Testis (tissue), 2 donors: ENCODE measurements at regions not wholly inside any gene's neighbourhood (a gene's known extent, or its start where the extent isn't known, plus 50 kb on each side); places are given as distances from the start of the nearest gene placed in this dataset.

Source experiments
- POLR2A ChIP-seq: fragments of 450-650 bp; IDR thresholded peaks from one replicate; pipeline ENCODE4 v1.6.1; 2017; ENCODE audit warnings: antibody characterized with exemption, mild to moderate bottlenecking, moderate library complexity
- TF ChIP-seq, protein P1 (sequence below), 3 experiments: fragments of 450-650 bp in 2 of 3; fragments of 200-600 bp in 1 of 3; sonication (generic) in 1 of 3; IDR thresholded peaks; one replicate each; pipeline ENCODE4 v1.5.1; 2016 to 2019; ENCODE audit warnings: antibody characterized with exemption in 3 of 3, mild to moderate bottlenecking in 2 of 3, moderate library complexity in 1 of 3

DNA sequence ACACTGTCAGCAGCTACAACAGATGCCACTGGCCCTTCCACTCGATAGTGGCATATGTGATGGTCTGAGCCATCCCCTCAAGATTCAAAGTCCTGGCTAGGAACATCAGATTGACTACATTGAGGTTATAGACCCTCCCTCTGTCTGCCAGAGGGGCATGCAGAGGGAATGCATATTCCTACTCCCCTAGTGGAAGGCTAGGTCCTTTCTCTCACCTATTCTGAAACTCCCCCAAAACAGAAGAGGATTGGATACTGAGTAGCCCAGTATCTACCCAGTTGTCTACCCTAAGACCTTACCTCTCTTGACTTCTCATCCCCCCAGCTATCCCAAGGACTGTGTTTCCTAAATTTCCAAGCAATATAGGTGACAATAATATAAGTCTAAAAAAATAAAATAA is 78.5 kb upstream of the PDE4D start:
- TF ChIP-seq, protein P1, sequence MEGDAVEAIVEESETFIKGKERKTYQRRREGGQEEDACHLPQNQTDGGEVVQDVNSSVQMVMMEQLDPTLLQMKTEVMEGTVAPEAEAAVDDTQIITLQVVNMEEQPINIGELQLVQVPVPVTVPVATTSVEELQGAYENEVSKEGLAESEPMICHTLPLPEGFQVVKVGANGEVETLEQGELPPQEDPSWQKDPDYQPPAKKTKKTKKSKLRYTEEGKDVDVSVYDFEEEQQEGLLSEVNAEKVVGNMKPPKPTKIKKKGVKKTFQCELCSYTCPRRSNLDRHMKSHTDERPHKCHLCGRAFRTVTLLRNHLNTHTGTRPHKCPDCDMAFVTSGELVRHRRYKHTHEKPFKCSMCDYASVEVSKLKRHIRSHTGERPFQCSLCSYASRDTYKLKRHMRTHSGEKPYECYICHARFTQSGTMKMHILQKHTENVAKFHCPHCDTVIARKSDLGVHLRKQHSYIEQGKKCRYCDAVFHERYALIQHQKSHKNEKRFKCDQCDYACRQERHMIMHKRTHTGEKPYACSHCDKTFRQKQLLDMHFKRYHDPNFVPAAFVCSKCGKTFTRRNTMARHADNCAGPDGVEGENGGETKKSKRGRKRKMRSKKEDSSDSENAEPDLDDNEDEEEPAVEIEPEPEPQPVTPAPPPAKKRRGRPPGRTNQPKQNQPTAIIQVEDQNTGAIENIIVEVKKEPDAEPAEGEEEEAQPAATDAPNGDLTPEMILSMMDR (IDR thresholded peaks at IDR 0.05): no peak
- TF ChIP-seq POLR2A: no peak
